Left colon (tissue), 2 donors: ENCODE measurements at regions not wholly inside any gene's neighbourhood (a gene's known extent, or its start where the extent isn't known, plus 50 kb on each side); places are given as distances from the start of the nearest gene placed in this dataset.
"Not testable (repeated sequence)": the region's sequence is repeated elsewhere in the genome, so short reads cannot be mapped to it uniquely, and the experiment has no call there.

Experiments used
- ATAC-seq: fragments of 200-7000 bp; cut with Tn5 transposase; one replicate; pipeline ENCODE4 v1.9.1; 2020; ENCODE audit warnings: mild to moderate bottlenecking, moderate library complexity
- DNase-seq, 2 donors: peaks; one replicate each; pipeline ENCODE4 v3.0.0-alpha.2; 2020
- intact Hi-C, 2 donors: fragments of 100-400 bp; cut with DNase I in 1 of 2; cut with micrococcal nuclease in 1 of 2; formaldehyde crosslinking; loops; one replicate each; pipeline versions ENCODE4 v1.11.2 to v1.14.0; 2022; cut with DNase I, micrococcal nuclease
- donor health status: DM: no; HTN: no; CAD: no.
- donor health status: DM: yes; HTN: yes; CAD: no.

DNA sequence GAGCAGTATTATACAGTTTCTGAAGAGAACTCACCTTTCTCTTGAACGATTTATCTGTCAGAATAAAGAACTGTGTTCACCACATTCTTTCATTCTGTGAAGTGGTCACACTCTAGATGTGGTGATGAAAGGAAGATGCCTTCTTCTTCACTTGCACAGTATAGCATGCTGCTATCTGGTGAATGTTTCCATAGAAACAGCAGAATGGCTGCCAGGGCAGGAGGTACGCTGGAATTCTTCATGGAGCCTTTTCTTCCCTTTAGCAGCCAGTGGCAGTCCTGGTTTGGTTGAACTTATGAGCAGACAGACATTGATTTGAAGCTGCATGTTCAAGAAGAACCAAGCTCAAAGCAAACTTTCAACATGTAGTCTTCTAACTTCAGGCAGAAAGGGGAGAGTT lies 1157.9 kb upstream of the LRRTM1 start:
- ATAC-seq, result no peak
- no peak for DNase-seq
- intact Hi-C loops, result no loop called here

- DNase-seq, result no peak
- ATAC-seq, result no peak
- intact Hi-C loops, result no loop called here
Observed at GRCh38 chr2:81445176-81445575, 1140.6 kb upstream of the LRRTM1 start.

DNA sequence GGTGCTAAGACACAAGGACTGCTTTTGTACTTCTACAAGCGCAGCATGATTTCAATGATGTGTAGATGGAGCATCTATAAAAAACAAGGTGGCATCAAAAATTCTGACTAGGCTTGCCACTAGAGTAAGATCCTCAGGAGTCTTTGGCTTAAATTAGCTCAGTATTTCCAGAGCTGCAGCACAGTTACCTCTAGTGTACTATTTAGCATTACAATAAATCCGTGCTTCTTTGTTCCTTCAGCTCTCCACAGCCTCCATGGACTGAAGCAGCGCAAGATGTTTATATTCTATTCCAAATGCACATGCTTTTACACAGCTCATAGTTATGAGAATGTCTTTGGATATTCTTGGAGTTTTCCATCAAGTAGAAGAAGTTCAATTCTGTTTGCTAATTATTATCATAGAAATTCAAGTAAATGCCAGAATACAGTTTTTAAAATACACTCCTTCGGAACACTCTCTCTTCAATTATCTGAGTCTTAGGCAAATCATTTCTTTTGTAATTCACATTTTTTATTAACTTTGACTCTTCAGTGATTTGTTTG lies 1133.0 kb upstream of the LRRTM1 start:
- ATAC-seq, result no peak
- intact Hi-C loops, result no loop called here
- DNase-seq, result no peak

- intact Hi-C loops, result no loop called here
- DNase-seq, result no peak
- ATAC-seq, result no peak
Observed at GRCh38 chr2:81436256-81436655, 1131.7 kb upstream of the LRRTM1 start.

- DNase-seq (no peak), ATAC-seq (no peak)
- intact Hi-C loops, result no loop called here
Observed at GRCh38 chr2:81412681-81413080, 1108.1 kb upstream of the LRRTM1 start.

DNA sequence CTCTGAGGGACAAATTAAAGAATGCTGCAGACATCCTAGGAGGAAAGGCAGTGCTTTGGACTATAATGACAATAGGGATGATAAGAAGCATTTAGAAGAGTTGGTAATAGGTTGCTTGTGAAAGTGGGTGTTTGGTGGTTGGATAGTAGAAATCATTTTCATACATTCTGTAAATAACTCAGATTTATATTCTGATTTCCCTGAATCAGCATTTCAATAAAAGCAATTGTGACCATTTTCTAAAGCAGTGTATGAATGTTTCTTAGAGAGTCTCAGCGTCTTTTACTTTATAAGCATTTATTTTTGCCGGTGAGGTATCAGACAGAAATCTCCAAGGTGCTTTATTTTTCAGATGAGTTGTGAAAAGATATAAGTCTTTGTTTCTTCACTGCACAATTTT lies 1099.0 kb upstream of the LRRTM1 start:
- intact Hi-C loops, result no loop called here
- ATAC-seq, result no peak
- DNase-seq, result no peak

GRCh38 chr2:81396417-81397019 lies 1092.0 kb upstream of the LRRTM1 start:
- intact Hi-C loops, result no loop called here
- DNase-seq (no peak), ATAC-seq (no peak)

DNA sequence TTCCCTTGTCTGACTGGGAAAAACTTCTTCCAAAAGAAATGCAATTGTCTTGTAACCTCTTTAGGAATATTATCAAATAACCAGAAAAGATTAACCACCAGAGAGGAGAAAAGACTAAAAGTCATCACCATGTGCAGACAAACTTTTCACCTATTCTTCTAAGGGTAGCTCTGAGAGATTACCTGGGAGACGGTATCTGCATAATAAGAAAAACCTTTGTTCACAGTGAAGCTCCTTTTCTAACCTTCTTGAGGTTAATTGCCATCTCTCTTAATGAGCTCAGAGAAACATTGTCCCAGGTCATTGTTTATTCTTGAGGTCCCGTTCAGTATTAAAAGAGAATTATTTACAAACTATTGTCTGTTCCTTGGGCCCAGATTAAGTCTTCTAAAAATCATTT lies 1091.2 kb upstream of the LRRTM1 start:
- intact Hi-C loops, result no loop called here
- DNase-seq, result no peak
- no peak for ATAC-seq

GRCh38 chr2:81389203-81389602 lies 1084.7 kb upstream of the LRRTM1 start:
- no peak for DNase-seq
- intact Hi-C loops, result no loop called here
- ATAC-seq, result no peak

- ATAC-seq (no peak), DNase-seq (no peak)
- intact Hi-C loops, result no loop called here
Observed at GRCh38 chr2:81363800-81364199, 1059.2 kb upstream of the LRRTM1 start.

- intact Hi-C loops, DNase-seq, ATAC-seq: not testable (repeated sequence)
Observed at GRCh38 chr2:81362468-81362867, 1057.9 kb upstream of the LRRTM1 start.

DNA sequence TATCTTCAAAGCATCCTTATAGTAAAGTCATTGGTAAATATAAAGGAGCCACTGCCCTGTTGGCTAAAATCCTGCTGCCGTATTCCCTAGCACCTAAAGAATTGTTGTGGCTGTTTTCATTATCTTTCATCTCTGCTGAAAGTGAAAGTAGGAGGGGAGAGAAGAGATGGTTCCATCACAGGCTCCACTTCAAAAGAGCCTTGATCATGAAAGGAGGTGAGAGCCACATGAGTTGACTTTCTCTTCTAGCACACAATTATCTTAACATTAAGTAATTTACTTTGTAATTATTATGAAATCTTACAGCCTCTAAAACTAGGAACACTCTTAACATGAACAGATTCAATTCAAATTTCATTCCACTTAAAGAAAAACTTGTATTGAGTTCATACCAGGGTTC lies 1050.9 kb upstream of the LRRTM1 start:
- ATAC-seq (no peak), DNase-seq (no peak)
- intact Hi-C loops, result no loop called here

GRCh38 chr2:81334046-81334445 lies 1029.5 kb upstream of the LRRTM1 start:
- no peak for ATAC-seq
- no peak for DNase-seq
- intact Hi-C loops, result no loop called here

DNA sequence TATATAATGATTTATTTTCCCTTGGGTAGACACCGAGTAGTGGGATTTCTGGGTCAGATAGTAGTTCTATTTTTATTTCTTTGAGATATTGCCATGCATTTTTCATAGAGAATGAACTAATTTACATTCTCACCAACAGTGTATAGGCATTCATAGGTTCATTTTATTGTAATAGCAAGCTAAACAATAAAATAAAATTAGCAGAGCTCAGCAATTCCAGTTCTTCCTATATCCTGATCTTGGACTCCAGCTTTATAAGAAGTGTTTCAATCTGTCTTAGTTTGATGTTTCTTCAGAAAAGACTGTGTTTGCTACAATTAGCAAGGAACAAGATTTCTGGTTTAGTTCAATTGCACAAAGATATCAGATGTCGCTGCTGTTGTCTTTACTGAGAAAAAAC lies 1024.4 kb upstream of the LRRTM1 start:
- intact Hi-C loops, result no loop called here
- ATAC-seq, result no peak
- no peak for DNase-seq

GRCh38 chr2:81327911-81328310 lies 1023.4 kb upstream of the LRRTM1 start:
- ATAC-seq (no peak), DNase-seq (no peak)
- intact Hi-C loops, result no loop called here

GRCh38 chr2:81324046-81324445 lies 1019.5 kb upstream of the LRRTM1 start:
- ATAC-seq, result no peak
- intact Hi-C loops, result no loop called here

DNA sequence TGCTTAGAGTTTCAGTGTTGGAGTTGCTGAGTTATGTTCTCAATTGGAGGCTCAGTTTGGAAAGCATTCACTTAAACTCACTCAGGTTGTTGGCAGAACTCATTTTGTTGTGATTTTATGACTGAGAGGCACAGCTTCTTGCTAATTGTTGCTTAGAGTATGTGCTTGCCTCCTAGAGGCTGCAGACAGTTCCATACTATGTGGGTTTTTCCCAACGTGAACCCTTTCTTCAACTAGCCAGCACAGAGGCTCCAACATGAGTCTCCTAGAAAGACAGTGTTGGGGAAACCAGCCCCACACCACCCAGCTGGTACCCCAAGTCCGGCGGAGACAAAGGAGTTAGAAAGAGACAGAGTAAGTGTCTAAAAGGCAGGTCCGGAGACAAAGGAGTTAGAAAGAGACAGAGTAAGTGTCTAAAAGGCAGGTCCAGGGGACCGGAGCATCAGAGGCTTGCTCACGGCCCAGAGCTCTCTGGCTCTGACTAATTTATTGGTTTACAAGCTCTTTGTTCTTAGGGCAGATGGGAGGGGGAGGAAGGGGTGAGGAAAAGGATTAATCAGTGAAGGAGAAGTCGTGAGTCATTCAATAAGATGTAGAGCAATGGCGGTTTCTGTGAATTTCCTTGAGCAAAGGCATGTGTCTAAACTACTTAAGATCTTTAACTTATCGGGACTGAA lies 999.7 kb upstream of the LRRTM1 start:
- no peak for DNase-seq
- intact Hi-C loops, result no loop called here
- ATAC-seq, result no peak

More at GRCh38 chr2:81324046-81324445, 1019.5 kb upstream of the LRRTM1 start:
- DNase-seq, result no peak

- ATAC-seq, result no peak
- intact Hi-C loops, result no loop called here
- DNase-seq, result no peak
Observed at GRCh38 chr2:81303321-81303720, 998.8 kb upstream of the LRRTM1 start.

DNA sequence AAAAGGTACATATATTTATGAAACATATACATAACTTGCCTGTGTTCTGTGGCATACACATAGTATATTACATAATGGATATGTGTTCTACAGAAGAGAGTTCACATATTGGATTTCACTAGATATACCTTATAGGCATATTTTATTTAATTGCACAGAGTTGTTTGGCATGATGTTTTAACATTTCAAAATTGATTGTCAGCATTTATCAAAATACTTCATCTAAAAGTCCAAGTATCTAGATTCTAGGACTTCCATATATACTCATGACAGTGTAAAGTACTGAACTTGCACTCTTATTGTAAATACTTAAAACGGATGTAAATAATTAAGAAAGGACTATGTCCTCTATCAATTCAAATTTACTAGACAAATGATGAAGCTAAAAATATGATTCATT lies 995.3 kb upstream of the LRRTM1 start:
- DNase-seq, result no peak
- no peak for ATAC-seq
- intact Hi-C loops, result no loop called here

DNA sequence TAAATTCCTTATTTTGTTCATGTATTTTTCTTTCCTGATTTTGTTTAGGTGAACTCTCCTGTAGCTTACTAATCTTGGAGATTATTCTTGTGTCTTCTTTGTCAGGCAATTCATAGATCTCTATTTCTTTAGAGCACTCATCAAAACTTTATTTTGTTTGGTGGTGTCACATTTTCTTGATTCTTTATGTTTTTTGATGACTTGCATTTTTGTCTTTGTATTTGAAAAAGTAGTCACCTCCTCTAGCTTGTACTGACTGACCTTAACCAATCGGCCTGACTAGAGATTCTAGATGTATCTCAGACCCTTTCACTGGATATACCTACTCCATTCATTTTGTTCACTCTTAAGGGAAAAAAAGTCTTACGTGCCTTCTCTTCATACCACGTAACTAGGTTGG lies 986.3 kb upstream of the LRRTM1 start:
- no peak for ATAC-seq
- intact Hi-C loops, result no loop called here
- no peak for DNase-seq

DNA sequence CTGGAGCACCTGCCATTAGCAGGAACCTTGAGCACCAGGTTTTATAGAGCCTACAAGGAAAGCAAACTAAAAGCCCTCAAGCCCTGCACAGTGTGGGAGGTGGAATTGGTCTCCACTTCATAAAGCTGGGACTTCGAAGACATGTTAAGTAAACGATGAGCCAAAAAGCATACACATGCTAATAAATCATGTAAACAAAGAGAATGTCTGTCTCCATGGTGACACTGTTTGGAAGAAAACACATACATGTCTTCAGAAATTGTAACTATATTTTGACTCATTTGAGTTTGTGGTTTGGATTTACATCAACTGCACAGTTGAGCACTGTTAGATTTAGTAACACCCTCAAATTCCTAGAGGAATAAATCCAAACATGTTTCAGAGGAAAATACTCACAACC lies 978.5 kb upstream of the LRRTM1 start:
- DNase-seq (no peak), ATAC-seq (no peak)
- intact Hi-C loops, result no loop called here
